SK-N-SH (cell line): ENCODE measurements at regions not wholly inside any gene's neighbourhood (a gene's known extent, or its start where the extent isn't known, plus 50 kb on each side); places are given as distances from the start of the nearest gene placed in this dataset.

Experiments used
- FOXJ3 ChIP-seq: sonication (generic); formaldehyde crosslinking; IDR thresholded peaks from 2 replicates; pipeline ENCODE4 v1.5.1; 2020; ENCODE audit warnings: mild to moderate bottlenecking, missing genetic modification reagents
- GATA2 ChIP-seq: sonication (generic); formaldehyde crosslinking; IDR thresholded peaks from 2 replicates; pipeline ENCODE4 v1.5.0; 2020; ENCODE audit warnings: mild to moderate bottlenecking, missing genetic modification reagents
- JUND ChIP-seq: IDR thresholded peaks from 2 replicates; pipeline ENCODE4 v1.4.0; 2012
- MEF2A ChIP-seq: IDR thresholded peaks from 2 replicates; pipeline ENCODE4 v1.4.0; 2012; ENCODE audit warnings: low read depth, borderline replicate concordance
- NFIC ChIP-seq: IDR thresholded peaks from 2 replicates; pipeline ENCODE4 v1.4.0; 2012; ENCODE audit warnings: borderline replicate concordance
- NRF1 ChIP-seq: IDR thresholded peaks from 2 replicates; pipeline ENCODE4 v1.6.1; 2012; ENCODE audit warnings: low read depth, mild to moderate bottlenecking, low read length
- POLR2AphosphoS5 ChIP-seq: IDR thresholded peaks from 2 replicates; pipeline ENCODE4 v1.6.1; 2012; ENCODE audit warnings: low read depth, low read length
- RAD21 ChIP-seq: IDR thresholded peaks from 2 replicates; pipeline ENCODE4 v1.6.1; 2012; ENCODE audit warnings: mild to moderate bottlenecking, low read length
- RFX5 ChIP-seq: IDR thresholded peaks from 2 replicates; pipeline ENCODE4 v1.6.1; 2012; ENCODE audit warnings: mild to moderate bottlenecking, improper control_type of control experiment, low read length
- YY1 ChIP-seq: IDR thresholded peaks from 2 replicates; pipeline ENCODE4 v1.4.0; 2012; ENCODE audit warnings: low read depth, mild to moderate bottlenecking
- TF ChIP-seq, protein P1 (sequence below): fragments of 200-600 bp; sonication (generic); IDR thresholded peaks from 2 replicates; pipeline ENCODE4 v1.6.1; 2017; ENCODE audit warnings: antibody characterized with exemption, mild to moderate bottlenecking, moderate library complexity
- TF ChIP-seq, protein P2 (sequence below): IDR thresholded peaks from 2 replicates; pipeline ENCODE4 v1.6.1; 2012; ENCODE audit warnings: mild to moderate bottlenecking, low read depth, low read length, moderate library complexity
- TF ChIP-seq, protein P3 (sequence below): fragments of 150-350 bp; IDR thresholded peaks from 2 replicates; pipeline ENCODE4 v1.6.1; 2017; ENCODE audit warnings: antibody characterized with exemption, low read length, low read depth, borderline replicate concordance

DNA sequence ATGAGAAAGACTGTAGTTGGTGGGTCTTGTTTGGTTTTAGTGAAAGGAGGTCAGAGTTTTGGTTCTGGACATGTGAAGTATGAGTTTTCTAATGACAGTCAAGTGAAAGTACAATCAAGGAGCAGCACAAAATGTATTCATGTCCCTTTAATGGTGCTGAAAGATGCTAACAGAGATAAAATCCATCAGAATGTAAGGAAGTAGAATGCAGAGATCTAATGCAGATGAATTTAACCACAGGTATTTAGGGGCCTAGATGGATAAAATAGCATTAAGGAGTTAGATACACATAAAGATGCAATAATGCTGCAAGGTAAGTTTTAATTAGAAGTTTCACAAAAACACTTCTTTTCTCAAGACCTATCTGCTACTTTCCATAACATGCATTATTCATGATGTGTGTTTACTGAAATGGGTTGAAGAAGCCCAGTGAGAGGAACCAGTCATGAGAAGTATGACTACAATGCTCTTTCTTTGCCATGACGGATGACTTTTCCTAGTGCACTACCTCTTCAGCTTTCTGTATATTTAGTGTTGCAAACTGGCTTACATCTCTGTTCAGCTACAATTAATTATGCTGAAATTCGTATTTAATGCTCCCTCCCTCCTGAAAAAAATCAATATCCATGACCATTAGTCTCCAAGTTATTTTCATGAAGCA lies 222.9 kb upstream of the HTR2A start:
- TF ChIP-seq MEF2A (no peak), POLR2AphosphoS5 (no peak), NRF1 (no peak), RFX5 (no peak), GATA2 (CRISPR knock-in tag) (no peak), NFIC (no peak), JUND (no peak), FOXJ3 (CRISPR knock-in tag) (no peak), YY1 (no peak), RAD21 (no peak)
- TF ChIP-seq, protein P1, sequence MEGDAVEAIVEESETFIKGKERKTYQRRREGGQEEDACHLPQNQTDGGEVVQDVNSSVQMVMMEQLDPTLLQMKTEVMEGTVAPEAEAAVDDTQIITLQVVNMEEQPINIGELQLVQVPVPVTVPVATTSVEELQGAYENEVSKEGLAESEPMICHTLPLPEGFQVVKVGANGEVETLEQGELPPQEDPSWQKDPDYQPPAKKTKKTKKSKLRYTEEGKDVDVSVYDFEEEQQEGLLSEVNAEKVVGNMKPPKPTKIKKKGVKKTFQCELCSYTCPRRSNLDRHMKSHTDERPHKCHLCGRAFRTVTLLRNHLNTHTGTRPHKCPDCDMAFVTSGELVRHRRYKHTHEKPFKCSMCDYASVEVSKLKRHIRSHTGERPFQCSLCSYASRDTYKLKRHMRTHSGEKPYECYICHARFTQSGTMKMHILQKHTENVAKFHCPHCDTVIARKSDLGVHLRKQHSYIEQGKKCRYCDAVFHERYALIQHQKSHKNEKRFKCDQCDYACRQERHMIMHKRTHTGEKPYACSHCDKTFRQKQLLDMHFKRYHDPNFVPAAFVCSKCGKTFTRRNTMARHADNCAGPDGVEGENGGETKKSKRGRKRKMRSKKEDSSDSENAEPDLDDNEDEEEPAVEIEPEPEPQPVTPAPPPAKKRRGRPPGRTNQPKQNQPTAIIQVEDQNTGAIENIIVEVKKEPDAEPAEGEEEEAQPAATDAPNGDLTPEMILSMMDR, result no peak
- TF ChIP-seq, protein P2, sequence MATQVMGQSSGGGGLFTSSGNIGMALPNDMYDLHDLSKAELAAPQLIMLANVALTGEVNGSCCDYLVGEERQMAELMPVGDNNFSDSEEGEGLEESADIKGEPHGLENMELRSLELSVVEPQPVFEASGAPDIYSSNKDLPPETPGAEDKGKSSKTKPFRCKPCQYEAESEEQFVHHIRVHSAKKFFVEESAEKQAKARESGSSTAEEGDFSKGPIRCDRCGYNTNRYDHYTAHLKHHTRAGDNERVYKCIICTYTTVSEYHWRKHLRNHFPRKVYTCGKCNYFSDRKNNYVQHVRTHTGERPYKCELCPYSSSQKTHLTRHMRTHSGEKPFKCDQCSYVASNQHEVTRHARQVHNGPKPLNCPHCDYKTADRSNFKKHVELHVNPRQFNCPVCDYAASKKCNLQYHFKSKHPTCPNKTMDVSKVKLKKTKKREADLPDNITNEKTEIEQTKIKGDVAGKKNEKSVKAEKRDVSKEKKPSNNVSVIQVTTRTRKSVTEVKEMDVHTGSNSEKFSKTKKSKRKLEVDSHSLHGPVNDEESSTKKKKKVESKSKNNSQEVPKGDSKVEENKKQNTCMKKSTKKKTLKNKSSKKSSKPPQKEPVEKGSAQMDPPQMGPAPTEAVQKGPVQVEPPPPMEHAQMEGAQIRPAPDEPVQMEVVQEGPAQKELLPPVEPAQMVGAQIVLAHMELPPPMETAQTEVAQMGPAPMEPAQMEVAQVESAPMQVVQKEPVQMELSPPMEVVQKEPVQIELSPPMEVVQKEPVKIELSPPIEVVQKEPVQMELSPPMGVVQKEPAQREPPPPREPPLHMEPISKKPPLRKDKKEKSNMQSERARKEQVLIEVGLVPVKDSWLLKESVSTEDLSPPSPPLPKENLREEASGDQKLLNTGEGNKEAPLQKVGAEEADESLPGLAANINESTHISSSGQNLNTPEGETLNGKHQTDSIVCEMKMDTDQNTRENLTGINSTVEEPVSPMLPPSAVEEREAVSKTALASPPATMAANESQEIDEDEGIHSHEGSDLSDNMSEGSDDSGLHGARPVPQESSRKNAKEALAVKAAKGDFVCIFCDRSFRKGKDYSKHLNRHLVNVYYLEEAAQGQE, result no peak
- TF ChIP-seq, protein P3, sequence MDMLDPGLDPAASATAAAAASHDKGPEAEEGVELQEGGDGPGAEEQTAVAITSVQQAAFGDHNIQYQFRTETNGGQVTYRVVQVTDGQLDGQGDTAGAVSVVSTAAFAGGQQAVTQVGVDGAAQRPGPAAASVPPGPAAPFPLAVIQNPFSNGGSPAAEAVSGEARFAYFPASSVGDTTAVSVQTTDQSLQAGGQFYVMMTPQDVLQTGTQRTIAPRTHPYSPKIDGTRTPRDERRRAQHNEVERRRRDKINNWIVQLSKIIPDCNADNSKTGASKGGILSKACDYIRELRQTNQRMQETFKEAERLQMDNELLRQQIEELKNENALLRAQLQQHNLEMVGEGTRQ, result no peak
